Skeletal muscle cell (primary cell): ENCODE measurements at regions not wholly inside any gene's neighbourhood (a gene's known extent, or its start where the extent isn't known, plus 50 kb on each side); places are given as distances from the start of the nearest gene placed in this dataset.
"Not testable (repeated sequence)": the region's sequence is repeated elsewhere in the genome, so short reads cannot be mapped to it uniquely, and the experiment has no call there.

Experiments used
- DNase-seq: peaks from one replicate; pipeline ENCODE4 v3.0.0-alpha.2; 2010; ENCODE audit warnings: low read depth
- H3K4me3 ChIP-seq: 2 replicates; pipeline ENCODE4 v1.5.1; 2011; ENCODE audit warnings: low read depth, mild to moderate bottlenecking, control low read depth, low read length, moderate library complexity

- DNase-seq = no peak
- H3K4me3 ChIP-seq = no peak overlapping the region
These were observed 261.7 kb upstream of the HDAC4 start for GRCh38 chr2:239662413-239663120.

GRCh38 chr2:239661334-239662312, 260.8 kb upstream of the HDAC4 start:
- H3K4me3 ChIP-seq = no peak overlapping the region
- DNase-seq = no peak

- no peak for DNase-seq
- no peak overlapping the region for H3K4me3 ChIP-seq
These were observed 259.8 kb upstream of the HDAC4 start for GRCh38 chr2:239660390-239661230.

GRCh38 chr2:239657992-239658391, 257.2 kb upstream of the HDAC4 start:
- no peak for DNase-seq
- no peak overlapping the region for H3K4me3 ChIP-seq

- no peak overlapping the region for H3K4me3 ChIP-seq
- DNase-seq = no peak
These were observed 256.4 kb upstream of the HDAC4 start for GRCh38 chr2:239657236-239657635.

GRCh38 chr2:239654266-239654665, 253.4 kb upstream of the HDAC4 start:
- no peak for DNase-seq
- no peak overlapping the region for H3K4me3 ChIP-seq

- H3K4me3 ChIP-seq = no peak overlapping the region
- no peak for DNase-seq
These were observed 251.0 kb upstream of the HDAC4 start for GRCh38 chr2:239651859-239652258.

GRCh38 chr2:239650674-239651073, 249.9 kb upstream of the HDAC4 start:
- DNase-seq = no peak
- no peak overlapping the region for H3K4me3 ChIP-seq

- no peak overlapping the region for H3K4me3 ChIP-seq
- DNase-seq = no peak
These were observed 248.5 kb upstream of the HDAC4 start for GRCh38 chr2:239649309-239649708.

GRCh38 chr2:239648607-239649006, 247.8 kb upstream of the HDAC4 start:
- DNase-seq = no peak

GRCh38 chr2:239647052-239647819, 246.4 kb upstream of the HDAC4 start:
- no peak overlapping the region for H3K4me3 ChIP-seq
- DNase-seq = no peak

More at GRCh38 chr2:239648607-239649006, 247.8 kb upstream of the HDAC4 start:
- H3K4me3 ChIP-seq = no peak overlapping the region

GRCh38 chr2:239646184-239646583, 245.4 kb upstream of the HDAC4 start:
- no peak overlapping the region for H3K4me3 ChIP-seq
- no peak for DNase-seq

- not testable (repeated sequence) for DNase-seq, H3K4me3 ChIP-seq
These were observed 243.8 kb upstream of the HDAC4 start for GRCh38 chr2:239644594-239644993.

- no peak for DNase-seq
- no peak overlapping the region for H3K4me3 ChIP-seq
These were observed 243.2 kb upstream of the HDAC4 start for GRCh38 chr2:239644011-239644410.

GRCh38 chr2:239642406-239643004, 241.7 kb upstream of the HDAC4 start:
- no peak for DNase-seq
- H3K4me3 ChIP-seq = no peak overlapping the region

GRCh38 chr2:239641904-239642303, 241.1 kb upstream of the HDAC4 start:
- not testable (repeated sequence) for DNase-seq

GRCh38 chr2:239640676-239641578, 240.1 kb upstream of the HDAC4 start:
- H3K4me3 ChIP-seq = no peak overlapping the region
- no peak for DNase-seq

More at GRCh38 chr2:239641904-239642303, 241.1 kb upstream of the HDAC4 start:
- not testable (repeated sequence) for H3K4me3 ChIP-seq

GRCh38 chr2:239640210-239640609, 239.4 kb upstream of the HDAC4 start:
- H3K4me3 ChIP-seq = no peak overlapping the region
- no peak for DNase-seq
